Fibroblast of villous mesenchyme (primary cell): ENCODE measurements at regions not wholly inside any gene's neighbourhood (a gene's known extent, or its start where the extent isn't known, plus 50 kb on each side); places are given as distances from the start of the nearest gene placed in this dataset.

Experiments used
- DNase-seq: peaks from one replicate; pipeline ENCODE4 v3.0.0-alpha.2; 2010; ENCODE audit warnings: low read depth
- H3K4me3 ChIP-seq: 2 replicates; pipeline ENCODE4 v1.5.1; 2011; ENCODE audit warnings: low read depth, mild to moderate bottlenecking, low read length
- CTCF ChIP-seq: IDR thresholded peaks from 2 replicates; pipeline ENCODE4 v1.5.1; 2012; ENCODE audit warnings: low read depth, mild to moderate bottlenecking, low read length; ENCODE audit not compliant: insufficient read depth

GRCh38 chr2:21981127-21981526, 857.4 kb downstream of the TDRD15 start:
- DNase-seq: no peak
- no peak for TF ChIP-seq CTCF

GRCh38 chr2:21993002-21993401, 869.2 kb downstream of the TDRD15 start:
- DNase-seq: no peak
- H3K4me3 ChIP-seq: no peak overlapping the region
- no peak for TF ChIP-seq CTCF

More at GRCh38 chr2:21981127-21981526, 857.4 kb downstream of the TDRD15 start:
- H3K4me3 ChIP-seq: no peak overlapping the region

- no peak for DNase-seq
- TF ChIP-seq CTCF: no peak
- no peak overlapping the region for H3K4me3 ChIP-seq
These were observed 872.6 kb downstream of the TDRD15 start for GRCh38 chr2:21996339-21996738.

GRCh38 chr2:21999522-21999921, 875.8 kb downstream of the TDRD15 start:
- TF ChIP-seq CTCF: no peak

GRCh38 chr2:22002066-22002465, 878.3 kb downstream of the TDRD15 start:
- no peak overlapping the region for H3K4me3 ChIP-seq

More at GRCh38 chr2:21999522-21999921, 875.8 kb downstream of the TDRD15 start:
- DNase-seq: no peak
- no peak overlapping the region for H3K4me3 ChIP-seq

GRCh38 chr2:22003270-22003669, 879.5 kb downstream of the TDRD15 start:
- no peak for DNase-seq
- H3K4me3 ChIP-seq: no peak overlapping the region
- TF ChIP-seq CTCF: no peak

More at GRCh38 chr2:22002066-22002465, 878.3 kb downstream of the TDRD15 start:
- DNase-seq: no peak
- TF ChIP-seq CTCF: no peak

- no peak for DNase-seq
- no peak overlapping the region for H3K4me3 ChIP-seq
- no peak for TF ChIP-seq CTCF
These were observed 887.3 kb downstream of the TDRD15 start for GRCh38 chr2:22011048-22011447.
